ENCODE measurements at regions not wholly inside any gene's neighbourhood (a gene's known extent, or its start where the extent isn't known, plus 50 kb on each side); places are given as distances from the start of the nearest gene placed in this dataset.

DNA sequence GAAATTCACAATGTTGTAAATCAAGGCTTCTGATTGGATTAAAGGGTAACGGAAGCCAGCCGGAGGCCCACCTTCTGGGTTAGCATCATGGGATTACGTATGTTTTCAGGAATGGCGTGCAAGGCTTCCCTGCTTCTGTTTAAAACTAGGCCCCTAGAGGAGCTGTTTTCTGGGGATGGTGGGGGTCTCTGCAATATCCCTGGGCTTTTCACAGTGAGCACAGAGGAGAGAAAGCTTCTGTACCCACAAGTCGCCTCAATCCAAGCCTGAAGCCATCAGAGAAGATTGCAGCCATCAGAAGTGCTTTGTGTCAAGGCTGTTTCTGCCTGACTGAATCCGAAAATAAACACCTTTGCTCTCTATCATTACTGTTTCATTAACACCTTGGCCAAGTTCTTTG is 226.9 kb upstream of the SMIM21 start:
- no peak for DNase-seq

DNA sequence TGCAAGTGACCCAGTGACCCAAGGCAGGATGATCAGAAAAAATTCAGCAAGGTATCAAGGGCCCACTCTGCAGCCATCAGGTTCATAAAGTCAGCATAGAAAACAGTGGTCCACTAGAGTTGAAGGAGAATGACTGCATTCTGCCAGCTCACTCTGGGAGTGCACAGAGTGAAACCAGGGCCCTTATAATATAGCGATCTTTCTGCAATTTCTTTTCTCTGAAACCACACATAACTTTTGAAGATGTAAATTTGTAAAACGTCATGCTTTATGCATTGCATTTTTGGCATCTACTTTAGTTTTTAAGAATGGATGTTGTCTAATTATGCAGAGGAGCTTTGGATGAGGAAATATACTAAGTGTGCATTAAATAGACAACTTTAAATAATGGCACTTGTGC is 225.0 kb upstream of the SMIM21 start:
- DNase-seq: no peak

DNA sequence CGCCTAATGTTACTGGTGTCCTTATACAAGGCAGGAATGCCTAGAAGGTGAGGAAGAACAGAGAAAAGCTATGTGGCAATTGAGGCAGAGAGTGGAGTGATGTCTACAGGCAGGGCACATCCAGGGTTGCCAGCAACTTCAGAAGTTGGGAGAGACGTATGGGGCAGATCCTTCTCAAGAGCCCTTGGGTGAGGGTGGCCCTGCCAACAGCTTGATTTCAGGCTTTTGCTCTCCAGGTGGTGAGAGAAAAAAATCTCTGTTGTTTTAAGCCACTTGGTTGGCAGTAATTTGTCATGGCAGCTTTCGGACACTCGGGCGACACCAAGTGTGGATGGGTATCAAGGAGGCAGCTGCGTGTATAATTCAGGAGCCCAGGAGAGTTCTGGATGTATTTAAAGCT is 217.4 kb upstream of the SMIM21 start:
- DNase-seq: no peak

DNA sequence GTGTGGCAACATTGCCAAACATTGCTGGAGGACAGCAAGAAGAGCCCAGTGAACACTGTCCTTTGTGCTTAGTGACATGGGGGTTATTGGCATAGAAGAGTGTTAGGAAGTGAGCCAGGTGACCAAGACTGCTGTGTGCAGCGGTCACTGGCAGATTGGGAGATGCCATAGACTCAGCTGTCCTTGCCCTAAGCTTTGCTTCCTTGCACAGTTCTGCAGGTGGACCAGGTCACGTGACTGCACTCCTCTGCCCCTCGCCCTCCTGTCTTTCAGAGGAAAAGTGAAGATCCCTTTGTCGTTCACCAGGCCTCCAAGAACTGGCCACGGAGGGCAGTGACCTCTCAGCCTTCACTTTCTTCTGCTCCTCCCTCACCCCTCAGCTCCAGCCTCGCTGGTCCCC is 215.6 kb upstream of the SMIM21 start:
- DNase-seq: no peak

DNA sequence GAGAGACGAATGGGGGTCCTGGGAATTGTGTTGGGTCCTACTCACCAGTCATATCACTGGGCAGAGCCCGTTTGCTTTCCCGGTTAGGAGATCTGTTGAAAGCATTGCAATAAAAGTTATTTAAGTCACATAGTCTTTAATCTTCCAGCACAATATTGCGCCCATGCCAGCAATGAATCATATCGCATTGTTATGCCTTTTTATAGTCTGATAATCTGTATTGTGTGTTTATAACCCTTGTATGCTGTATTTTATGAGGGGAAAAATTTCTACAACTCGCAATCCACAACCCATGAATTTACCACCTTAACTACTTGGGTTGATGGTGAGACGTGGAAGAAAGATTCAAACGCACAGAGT is 211.9 kb upstream of the SMIM21 start:
- no peak for DNase-seq

DNA sequence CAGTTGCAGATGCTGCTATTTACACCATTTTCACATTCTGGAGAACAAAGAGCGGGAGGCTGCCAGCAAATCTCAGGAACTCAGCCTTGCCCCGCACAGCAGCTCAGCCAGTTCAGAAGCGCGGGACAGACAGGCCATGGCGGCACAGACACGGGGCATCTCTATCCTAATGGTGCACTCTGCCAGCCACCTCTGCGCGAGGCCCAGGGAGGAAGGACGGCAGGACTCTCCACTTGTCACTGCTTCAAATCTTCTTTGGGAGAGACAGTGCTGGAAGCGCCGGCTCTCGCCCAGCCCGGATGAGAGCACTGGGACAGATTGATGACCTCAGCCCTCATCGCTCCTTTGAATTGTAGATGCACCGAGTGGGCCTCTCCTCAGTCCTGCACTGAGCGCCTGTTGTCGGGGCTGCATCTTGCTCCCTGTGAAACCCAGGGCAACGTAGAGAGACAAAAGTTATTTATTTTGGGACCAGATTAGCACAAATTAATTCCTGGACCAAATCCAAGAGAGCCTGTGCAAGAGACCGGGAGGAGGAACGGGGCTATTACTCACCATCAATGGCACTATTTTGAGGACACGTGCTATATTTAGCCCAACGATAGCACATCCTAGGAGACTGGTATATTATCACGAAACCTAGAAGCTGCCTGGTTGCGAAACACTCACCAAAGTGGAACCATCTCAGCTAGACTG is 211.4 kb upstream of the SMIM21 start:
- no peak for DNase-seq

DNA sequence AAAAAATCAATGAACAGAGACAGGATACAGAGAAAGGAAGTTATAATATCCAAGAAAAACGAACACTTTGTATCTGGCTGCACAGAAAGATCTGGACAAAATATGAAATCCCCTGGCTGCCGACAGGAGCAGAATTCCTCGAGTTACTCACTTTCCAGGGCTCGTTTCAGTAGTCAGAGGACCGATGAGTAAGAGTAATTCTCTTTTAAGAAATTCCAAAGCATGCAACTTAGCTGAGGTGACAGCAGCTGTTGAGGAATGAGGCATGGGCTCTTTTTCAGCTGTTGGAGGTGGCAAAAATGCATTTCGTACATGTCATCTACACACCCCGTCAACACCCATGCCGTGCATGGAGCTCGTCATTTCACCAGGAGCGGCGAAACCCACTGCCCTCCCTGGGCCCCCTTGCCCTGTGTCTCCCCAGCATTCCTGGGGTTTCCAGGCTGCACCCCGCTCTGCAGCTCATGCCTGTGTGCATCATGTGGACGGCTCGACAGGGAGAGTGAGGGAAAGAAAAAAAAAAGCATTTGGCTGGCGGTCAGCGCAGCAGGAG is 210.8 kb upstream of the SMIM21 start:
- DNase-seq: no peak

DNA sequence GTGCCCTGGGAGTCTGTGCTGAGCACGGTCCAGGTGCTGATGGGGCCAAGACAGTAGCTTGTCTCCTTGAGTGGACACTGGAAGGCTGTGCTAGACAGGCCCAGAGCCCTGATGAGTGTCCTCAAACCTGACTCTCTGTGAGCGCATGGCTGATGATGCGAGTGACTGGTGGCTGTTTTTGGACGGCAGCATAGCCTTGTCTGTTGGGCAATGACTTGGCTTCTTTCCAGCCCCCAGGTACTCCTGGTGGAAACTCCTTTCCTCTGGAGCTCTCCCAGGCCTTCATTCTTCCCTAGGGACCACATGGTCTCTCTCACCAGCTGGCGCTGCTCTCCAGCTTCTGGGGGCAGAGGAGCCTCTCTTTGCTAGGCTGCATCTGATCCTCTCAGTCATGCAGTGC is 207.6 kb upstream of the SMIM21 start:
- no peak for DNase-seq

DNA sequence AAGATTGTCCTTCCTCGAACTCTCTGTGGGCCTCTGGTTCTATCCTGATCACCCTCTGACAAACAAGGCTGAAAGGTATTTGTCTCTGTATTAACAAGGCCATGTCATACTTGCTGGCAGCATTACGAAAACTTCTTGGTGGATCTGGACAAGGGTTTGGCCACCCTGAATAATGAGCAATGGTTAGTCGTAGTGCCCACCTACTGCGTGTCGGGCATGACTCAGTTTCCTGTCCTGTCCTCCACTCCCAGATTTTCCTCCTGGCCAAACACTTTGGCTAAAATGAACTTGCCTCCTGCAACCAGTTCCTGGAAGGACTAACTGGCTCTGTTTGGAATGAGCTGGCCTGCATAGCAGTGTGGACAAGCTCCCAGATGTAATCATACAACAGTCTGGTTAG is 198.5 kb upstream of the SMIM21 start:
- DNase-seq: no peak

DNA sequence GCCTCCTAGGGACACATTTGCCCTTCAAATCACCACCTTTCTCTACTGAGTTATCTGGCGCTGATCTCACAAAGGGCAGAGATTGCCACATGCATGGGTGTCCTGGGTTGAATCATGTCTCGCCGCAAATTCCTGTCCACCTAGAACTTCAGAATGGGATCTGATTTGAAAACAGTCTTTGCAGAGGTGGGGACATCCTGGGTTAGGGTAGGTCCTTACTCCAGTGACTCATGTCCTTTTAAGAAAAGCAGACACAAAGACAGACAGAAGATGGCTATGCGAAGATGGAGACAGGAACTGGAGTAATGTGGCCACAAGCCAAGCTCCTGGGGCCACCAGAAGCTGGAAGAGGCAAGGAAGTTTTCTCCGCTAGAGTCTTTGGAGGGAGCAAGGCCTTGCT is 197.4 kb upstream of the SMIM21 start:
- DNase-seq: no peak

DNA sequence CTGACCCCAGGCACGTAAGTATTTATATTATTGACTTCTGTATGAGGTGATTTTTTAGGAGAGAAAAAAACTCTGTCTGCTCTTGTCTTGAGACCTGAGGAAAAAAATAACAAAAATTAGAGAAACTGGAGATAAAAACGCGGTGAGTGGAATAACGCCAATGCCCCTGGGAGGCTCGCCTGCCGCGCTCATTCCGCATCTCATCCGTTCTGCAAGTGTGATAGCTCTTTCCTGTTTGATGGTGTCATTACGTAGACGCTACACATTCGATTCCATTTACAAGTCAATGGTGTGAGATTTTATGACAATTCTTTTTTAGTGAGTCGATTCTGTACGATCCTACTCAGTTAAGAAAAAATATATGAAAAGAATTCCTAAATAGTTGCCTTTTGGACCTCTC is 194.3 kb upstream of the SMIM21 start:
- DNase-seq: no peak

DNA sequence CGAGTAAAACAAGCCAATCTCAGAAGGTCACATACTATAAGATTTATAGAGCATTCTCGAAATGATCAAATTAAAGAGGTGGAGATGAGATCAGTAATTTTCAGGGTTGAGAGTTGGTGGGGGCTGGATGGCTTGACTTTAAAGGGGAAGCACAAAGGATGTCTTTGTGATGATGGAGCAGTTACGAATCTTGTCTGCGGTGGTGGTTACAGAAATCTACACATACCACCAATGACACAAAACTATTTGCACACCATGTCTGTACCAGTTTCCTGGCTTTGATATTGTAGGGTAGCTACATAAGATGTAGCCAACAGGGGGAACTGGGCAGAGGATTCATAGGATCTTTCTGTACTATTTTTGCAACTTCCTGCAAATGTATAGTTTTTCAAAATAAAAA is 190.6 kb upstream of the SMIM21 start:
- DNase-seq: no peak

DNA sequence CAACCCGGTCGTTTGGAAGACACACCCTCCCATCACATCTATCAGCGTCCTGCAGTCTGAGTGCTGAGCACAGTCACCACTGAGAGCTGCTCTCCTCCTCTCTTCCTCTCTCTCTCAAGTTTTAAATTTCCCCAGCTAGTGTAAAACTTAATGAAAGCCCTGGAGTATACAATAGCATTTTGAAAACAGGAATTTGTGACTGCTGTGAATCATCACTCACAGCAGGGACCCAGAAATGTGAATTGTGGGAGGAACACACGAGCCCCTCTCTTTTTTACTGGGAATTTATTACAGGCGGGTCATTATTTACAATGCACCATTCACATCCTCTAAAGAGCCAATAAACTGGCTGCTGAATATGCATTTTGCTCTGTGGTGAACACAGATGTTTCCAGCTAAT is 185.0 kb upstream of the SMIM21 start:
- no peak for DNase-seq

DNA sequence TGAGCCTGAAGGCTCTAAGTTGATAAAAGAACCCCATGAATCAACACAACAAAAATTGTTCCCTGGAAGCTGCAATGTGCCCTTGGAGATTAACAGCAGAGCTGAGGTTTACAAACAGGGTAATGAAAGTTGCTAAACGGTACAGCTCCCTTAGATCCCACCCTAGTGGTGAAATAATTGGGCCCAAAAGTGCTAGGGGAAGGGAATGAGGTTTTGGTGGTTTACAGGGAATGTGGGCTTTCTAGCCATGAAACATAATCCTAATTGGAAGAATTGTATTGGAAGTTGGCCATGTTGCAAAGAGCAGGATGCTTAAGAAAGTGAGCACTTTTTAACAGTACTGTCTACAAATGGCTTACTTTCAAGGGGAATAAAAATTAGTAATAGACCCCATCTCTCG is 180.2 kb upstream of the SMIM21 start:
- DNase-seq: no peak

DNA sequence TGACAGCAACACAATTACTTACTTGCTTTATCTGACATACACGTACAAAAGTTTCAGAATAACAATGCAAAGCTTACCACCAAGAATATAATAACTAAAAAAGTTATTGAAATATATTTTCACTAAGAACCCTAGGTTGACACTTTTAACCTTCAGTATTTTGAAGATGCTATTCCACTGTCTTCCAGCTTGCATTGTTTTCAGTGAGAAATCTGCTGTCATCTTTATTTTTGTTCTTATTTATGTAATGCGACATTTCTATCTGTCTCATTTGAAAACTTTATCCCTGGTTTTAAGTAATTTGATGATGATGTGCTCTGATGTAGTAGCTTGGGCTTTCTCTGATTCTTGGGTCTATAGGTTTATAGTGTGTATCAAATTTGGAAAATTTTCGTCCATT is 165.0 kb upstream of the SMIM21 start:
- DNase-seq: no peak

DNA sequence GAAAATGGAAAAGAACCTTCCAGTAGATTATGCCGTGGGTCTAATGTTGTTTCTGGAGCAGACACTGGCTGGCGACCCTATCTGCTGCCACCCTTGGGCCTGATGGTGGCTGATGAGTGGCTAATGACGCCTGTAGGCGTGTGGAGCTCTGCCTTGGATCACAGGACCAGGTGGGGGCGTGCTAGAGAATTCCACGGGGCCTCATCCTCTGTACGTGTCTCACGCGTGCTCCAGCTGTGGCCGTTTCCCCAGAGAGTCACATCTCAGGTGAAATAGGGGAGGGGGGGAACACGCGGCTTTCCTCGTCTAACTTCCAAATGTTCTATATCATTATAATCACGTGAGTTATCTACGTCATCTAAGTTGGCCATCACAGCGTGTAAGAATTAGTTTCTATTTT is 160.9 kb upstream of the SMIM21 start:
- no peak for DNase-seq

DNA sequence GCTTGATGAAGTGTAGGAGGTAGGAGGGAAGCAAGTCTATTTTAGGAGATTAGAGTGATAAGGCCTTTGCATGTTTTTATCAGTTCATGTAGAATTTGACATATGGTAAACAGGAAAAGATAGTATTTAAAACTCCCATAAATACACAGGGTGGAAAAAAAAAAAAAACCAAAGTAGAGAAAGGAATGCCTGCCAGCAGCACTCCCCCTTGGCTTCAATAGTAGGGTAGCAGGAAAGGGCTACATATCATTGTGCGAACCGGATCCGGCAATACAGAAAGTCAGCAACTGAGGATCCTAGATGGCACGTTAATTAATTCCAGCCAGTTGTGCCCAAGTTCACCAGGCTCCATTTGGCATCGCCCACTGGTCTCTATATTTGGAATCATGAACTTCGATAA is 159.6 kb upstream of the SMIM21 start:
- no peak for DNase-seq

DNA sequence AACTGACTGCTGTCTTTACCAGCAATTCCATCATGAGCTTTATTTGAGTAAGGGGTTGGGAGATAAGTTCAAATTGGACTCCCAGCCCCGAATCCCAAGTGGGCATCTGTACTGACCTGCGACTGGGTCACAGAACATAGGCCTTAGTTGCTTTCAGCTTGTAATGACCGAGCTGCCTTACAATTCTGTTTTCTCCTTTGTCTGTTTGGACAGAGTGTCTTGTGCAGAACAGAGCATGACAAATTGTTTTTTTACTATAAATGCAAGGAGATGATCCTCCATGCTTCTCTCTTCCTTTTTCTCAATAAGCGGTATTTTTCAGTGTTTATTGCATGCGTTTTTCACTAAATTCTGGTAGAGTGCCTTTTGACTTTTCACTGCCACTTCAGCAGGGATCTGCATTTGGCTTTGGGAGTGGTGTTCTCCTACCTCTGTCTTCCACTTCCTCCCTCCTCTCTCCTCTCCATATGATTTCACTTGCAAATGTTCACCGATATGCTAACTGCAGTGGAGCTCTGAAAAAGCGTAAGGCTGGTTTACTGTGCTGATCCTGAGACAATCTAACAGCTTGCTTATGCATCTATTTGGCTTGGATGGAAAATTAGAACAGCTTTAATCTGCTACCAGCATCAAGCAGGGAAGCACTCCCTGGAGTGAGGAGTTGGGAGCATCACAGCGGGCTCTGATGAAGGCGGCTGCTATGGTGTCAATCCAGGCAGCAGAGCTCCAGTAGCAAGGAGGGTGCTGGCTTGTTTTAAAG is 158.8 kb upstream of the SMIM21 start:
- no peak for DNase-seq

DNA sequence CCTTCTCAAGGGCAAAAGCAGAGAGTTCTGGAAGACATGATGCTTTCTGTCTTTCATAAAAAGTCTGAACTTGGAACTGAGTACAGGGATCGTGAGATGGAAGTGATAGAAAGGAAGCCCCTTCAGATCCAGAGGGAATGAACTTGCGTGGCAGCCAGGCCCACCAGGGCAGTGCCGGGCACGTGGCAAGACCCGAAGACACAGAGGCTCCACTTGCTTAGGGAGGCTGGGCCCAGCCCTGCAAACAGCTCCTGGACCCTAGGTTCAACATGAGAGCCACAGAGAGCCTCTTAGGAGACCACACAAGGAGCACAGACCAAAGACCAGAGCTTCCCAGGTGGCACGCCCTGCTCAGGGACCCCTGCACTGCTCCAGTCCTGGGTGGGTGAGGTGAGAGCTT is 155.4 kb upstream of the SMIM21 start:
- DNase-seq: no peak

DNA sequence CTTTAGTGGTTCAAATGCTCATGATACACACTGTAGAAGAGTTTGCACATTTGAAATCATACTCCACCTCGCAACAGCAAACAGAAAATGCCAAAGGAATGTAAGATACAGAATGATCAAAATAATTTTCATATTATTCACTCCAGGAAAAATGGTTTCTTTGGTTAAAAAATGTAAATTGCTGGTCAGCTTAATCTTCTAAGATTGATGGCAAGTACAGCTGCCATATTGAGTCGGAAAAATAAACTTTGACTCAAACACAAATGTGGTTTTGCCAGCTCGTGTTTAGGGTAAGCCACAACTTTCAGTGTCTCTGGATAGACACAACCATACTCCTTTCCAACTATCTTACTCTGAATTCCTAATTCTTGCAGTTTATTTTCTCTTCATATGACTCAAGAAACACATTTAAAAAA is 154.9 kb upstream of the SMIM21 start:
- DNase-seq: no peak

DNA sequence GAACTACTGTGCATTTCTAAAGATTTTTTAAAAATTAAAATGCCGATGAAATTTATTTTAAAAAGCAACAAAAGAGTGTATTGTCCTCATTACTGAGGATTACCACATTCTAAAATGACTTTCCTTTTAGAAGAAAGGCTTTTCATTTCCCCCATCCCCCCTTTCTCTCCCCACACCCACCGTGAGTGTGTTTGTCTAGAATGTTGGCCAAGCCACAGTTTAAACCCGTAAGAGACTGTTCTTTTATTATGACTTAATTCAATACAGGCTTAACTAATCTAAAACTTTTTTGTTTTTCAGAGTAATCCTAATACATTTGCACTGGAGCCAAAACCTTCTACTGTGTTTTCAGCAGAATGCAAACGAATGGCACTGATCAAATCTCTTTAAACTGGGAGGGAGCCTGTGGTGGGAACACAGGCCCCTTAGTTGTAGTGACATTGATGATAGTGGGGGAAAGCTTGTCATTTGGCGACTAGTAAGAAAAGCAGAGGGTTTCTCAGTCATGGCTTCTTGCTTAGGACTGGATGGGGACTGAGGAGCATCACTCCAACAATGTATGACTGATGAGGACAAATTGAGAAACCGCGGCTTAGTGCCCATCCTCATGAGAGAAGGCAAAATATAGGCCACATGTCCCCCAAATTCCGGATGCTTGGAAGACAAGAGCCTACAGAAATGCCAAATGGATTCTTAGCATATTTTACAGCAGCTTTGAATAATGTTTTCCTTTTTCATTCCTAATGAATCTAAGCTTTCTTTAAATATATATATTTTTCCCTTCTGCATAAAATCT is 154.0 kb upstream of the SMIM21 start:
- no peak for DNase-seq

DNA sequence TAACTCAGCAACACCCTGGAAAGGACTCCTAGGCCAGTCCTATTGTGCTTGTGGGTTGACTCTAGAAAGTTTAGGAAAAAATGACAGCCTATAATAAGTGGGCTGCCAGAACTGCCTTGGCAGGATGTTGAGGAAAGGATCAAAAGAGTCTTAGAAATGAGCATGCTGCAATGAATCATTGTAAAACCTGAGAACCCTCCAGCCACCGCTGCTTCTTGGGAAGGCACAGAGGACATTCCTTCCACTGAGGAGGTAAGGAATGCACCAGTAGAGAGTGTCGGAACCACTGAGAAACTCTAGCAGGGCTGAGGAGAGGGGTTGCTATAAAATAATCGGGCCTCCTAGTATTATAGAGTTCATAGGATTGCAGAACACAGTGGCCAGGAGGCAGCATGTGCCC is 146.7 kb upstream of the SMIM21 start:
- DNase-seq: no peak

DNA sequence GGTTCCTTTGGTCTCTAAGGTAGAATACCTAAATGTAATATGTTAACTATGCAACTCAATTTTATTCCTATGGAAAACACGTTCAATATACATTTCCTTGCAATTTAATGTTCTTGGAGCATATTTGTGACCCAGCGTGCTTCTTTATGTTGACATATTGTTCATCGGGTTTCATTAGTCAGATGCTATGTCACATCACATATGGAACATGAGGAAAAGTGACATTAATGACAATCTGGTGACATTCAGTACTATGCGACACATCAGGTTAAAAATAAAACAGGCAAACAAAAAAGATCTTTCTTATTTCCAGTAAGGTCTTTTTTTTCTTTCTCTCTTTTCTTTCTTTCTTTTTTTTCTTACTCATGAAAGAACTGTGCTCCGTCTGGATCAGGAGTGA is 135.6 kb upstream of the SMIM21 start:
- DNase-seq: no peak

DNA sequence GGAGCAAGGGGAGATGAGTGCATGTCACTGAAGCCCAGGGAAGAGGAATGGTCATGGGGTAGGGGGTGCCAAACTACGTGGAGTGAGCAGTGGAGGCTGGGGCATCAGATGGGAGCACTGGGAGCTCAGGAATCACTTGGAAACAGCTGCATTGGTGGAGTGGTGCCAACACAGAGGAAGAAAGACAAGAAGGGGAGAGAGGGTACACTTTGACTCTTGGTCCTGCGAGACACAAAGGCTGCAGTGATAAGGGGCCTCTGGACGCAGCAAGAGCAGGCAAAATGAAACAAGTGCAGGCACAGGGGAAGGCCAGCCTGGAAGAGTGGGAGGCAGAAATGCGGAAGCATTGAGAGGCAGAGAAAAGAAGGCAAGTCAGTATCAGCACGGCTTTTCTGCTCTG is 134.7 kb upstream of the SMIM21 start:
- no peak for DNase-seq
